GM12878 (cell line): ENCODE measurements at regions not wholly inside any gene's neighbourhood (a gene's known extent, or its start where the extent isn't known, plus 50 kb on each side); places are given as distances from the start of the nearest gene placed in this dataset.

Experiments
- ETV6 ChIP-seq, 2 experiments: fragments of 450-650 bp in 1 of 2; IDR thresholded peaks in 1 of 2; conservative IDR thresholded peaks in 1 of 2; 2 replicates each; pipeline ENCODE4 v1.6.1; 2014; ENCODE audit warnings: antibody characterized with exemption in 1 of 2, borderline replicate concordance in 1 of 2, low read depth in 1 of 2, mild to moderate bottlenecking in 1 of 2, moderate library complexity in 1 of 2
- EZH2 ChIP-seq: IDR thresholded peaks from 2 replicates; pipeline ENCODE4 v1.6.1; 2012; ENCODE audit warnings: low read depth, mild to moderate bottlenecking, control low read depth, inconsistent platforms, low read length, borderline replicate concordance; ENCODE audit not compliant: control insufficient read depth
- HDGF ChIP-seq: fragments of 450-650 bp; IDR thresholded peaks from 2 replicates; pipeline ENCODE4 v1.6.1; 2016; ENCODE audit warnings: antibody characterized with exemption
- PML ChIP-seq: IDR thresholded peaks from 2 replicates; pipeline ENCODE4 v1.6.1; 2012; ENCODE audit warnings: low read length, inconsistent platforms
- POLR2A ChIP-seq: IDR thresholded peaks from 2 replicates; pipeline ENCODE4 v1.6.1; 2011; ENCODE audit warnings: low read depth, mild to moderate bottlenecking, low read length
- RAD21 ChIP-seq: IDR thresholded peaks from 2 replicates; pipeline ENCODE4 v1.6.1; 2011; ENCODE audit warnings: mild to moderate bottlenecking, low read depth, low read length, moderate library complexity; ENCODE audit not compliant: insufficient read depth
- RB1 ChIP-seq: fragments of 450-650 bp; formaldehyde crosslinking; IDR thresholded peaks from 2 replicates; pipeline ENCODE4 v1.6.1; 2017; ENCODE audit warnings: mild to moderate bottlenecking, borderline replicate concordance
- RCOR1 ChIP-seq: conservative IDR thresholded peaks from 2 replicates; pipeline ENCODE4 v1.6.1; 2012; ENCODE audit warnings: low read depth, low read length, improper control_type of control experiment
- SMARCA5 ChIP-seq: fragments of 450-650 bp; IDR thresholded peaks from 2 replicates; pipeline ENCODE4 v1.6.1; 2017; ENCODE audit warnings: mild to moderate bottlenecking
- TF ChIP-seq, protein P1 (sequence below), 3 experiments: IDR thresholded peaks in 2 of 3; conservative IDR thresholded peaks in 1 of 3; 2 replicates each; pipeline ENCODE4 v1.5.1; 2011; ENCODE audit warnings: low read depth in 3 of 3, low read length in 3 of 3, mild to moderate bottlenecking in 3 of 3, control low read depth in 2 of 3, moderate library complexity in 2 of 3, inconsistent platforms in 1 of 3, mixed read lengths in 1 of 3; ENCODE audit not compliant: control insufficient read depth in 2 of 3, insufficient read depth in 1 of 3; ENCODE audit errors: extremely low read depth in 1 of 3

DNA sequence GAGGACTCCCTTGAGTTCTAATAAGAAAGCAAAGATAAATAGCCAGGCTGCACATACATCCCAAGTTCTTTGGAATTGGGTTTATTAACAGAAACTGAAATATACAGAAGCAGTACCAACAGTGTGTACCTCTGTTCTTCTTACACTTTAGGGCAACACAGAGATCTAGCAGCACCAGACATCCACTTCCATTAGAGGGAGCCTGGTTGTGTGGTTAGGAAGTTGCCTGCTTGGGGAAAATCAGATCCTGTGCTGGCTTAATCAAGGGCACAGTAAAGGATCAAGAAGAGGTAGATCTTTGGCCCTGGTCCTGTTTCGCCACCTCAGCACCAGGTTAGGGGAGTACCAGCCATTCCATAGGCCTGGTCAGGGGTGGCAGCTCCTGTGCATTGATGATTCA is 231.1 kb upstream of the ARHGAP24 start:
- TF ChIP-seq SMARCA5 (no peak), POLR2A (no peak), RCOR1 (no peak), RAD21 (no peak), EZH2 (no peak), ETV6 (conservative IDR thresholded peaks at IDR 0.05 in 1 of 2, IDR thresholded peaks at IDR 0.05 in 1 of 2; ENCODE audit: borderline replicate concordance in 1 of 2, low read depth in 1 of 2) (no peak), RB1 (no peak), HDGF (no peak), PML (no peak)
- TF ChIP-seq, protein P1, sequence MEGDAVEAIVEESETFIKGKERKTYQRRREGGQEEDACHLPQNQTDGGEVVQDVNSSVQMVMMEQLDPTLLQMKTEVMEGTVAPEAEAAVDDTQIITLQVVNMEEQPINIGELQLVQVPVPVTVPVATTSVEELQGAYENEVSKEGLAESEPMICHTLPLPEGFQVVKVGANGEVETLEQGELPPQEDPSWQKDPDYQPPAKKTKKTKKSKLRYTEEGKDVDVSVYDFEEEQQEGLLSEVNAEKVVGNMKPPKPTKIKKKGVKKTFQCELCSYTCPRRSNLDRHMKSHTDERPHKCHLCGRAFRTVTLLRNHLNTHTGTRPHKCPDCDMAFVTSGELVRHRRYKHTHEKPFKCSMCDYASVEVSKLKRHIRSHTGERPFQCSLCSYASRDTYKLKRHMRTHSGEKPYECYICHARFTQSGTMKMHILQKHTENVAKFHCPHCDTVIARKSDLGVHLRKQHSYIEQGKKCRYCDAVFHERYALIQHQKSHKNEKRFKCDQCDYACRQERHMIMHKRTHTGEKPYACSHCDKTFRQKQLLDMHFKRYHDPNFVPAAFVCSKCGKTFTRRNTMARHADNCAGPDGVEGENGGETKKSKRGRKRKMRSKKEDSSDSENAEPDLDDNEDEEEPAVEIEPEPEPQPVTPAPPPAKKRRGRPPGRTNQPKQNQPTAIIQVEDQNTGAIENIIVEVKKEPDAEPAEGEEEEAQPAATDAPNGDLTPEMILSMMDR (IDR thresholded peaks at IDR 0.05 in 2 of 3, conservative IDR thresholded peaks at IDR 0.05 in 1 of 3; ENCODE audit: control insufficient read depth in 2 of 3, extremely low read depth in 1 of 3, insufficient read depth in 1 of 3, low read depth in 3 of 3, low read length in 3 of 3) = no peak
